NCI-H2081 (cell line): ENCODE measurements at regions not wholly inside any gene's neighbourhood (a gene's known extent, or its start where the extent isn't known, plus 50 kb on each side); places are given as distances from the start of the nearest gene placed in this dataset.
A peak's percentile ranks its signal among the peaks of the same experiment; 100 is the strongest.

ENCODE experiments used
- DNase-seq, 2 experiments: peaks; one replicate each; lab custom pipeline; 2025; lab: John Stamatoyannopoulos, UW

GRCh38 chr2:2569306-2569705 lies 238.2 kb upstream of the MYT1L start:
- no peak for DNase-seq

GRCh38 chr2:2568411-2568810 lies 237.3 kb upstream of the MYT1L start:
- no peak for DNase-seq

GRCh38 chr2:2567776-2568175 lies 236.7 kb upstream of the MYT1L start:
- DNase-seq = no peak

GRCh38 chr2:2566396-2567323 lies 235.6 kb upstream of the MYT1L start:
- DNase-seq = no peak

- DNase-seq = no peak
These were observed 234.6 kb upstream of the MYT1L start for GRCh38 chr2:2565671-2566070.

GRCh38 chr2:2564300-2565078 lies 233.4 kb upstream of the MYT1L start:
- DNase-seq = no peak

- no peak for DNase-seq
These were observed 232.3 kb upstream of the MYT1L start for GRCh38 chr2:2563309-2563860.

- no peak for DNase-seq
These were observed 231.8 kb upstream of the MYT1L start for GRCh38 chr2:2562867-2563266.

- no peak for DNase-seq
These were observed 230.4 kb upstream of the MYT1L start for GRCh38 chr2:2561346-2562095.

- no peak for DNase-seq
These were observed 229.4 kb upstream of the MYT1L start for GRCh38 chr2:2560374-2561015.

- DNase-seq = no peak
These were observed 227.4 kb upstream of the MYT1L start for GRCh38 chr2:2558476-2558875.

GRCh38 chr2:2557475-2557874 lies 226.4 kb upstream of the MYT1L start:
- no peak for DNase-seq

- no peak for DNase-seq
These were observed 219.8 kb upstream of the MYT1L start for GRCh38 chr2:2550856-2551255.

GRCh38 chr2:2547911-2548310 lies 216.8 kb upstream of the MYT1L start:
- DNase-seq = no peak

- DNase-seq = no peak
These were observed 216.4 kb upstream of the MYT1L start for GRCh38 chr2:2547451-2547850.

GRCh38 chr2:2546046-2546445 lies 215.0 kb upstream of the MYT1L start:
- DNase-seq = no peak

- peak; percentile 91 to 97 for DNase-seq
These were observed 212.0 kb upstream of the MYT1L start for GRCh38 chr2:2542966-2543611.

- DNase-seq = no peak
These were observed 211.2 kb upstream of the MYT1L start for GRCh38 chr2:2542316-2542715.

GRCh38 chr2:2540406-2540805 lies 209.3 kb upstream of the MYT1L start:
- no peak for DNase-seq

- DNase-seq = no peak
These were observed 205.5 kb upstream of the MYT1L start for GRCh38 chr2:2536416-2537056.

GRCh38 chr2:2530334-2530733 lies 199.3 kb upstream of the MYT1L start:
- DNase-seq = no peak
